Epithelial cell of prostate (primary cell): ENCODE measurements at regions not wholly inside any gene's neighbourhood (a gene's known extent, or its start where the extent isn't known, plus 50 kb on each side); places are given as distances from the start of the nearest gene placed in this dataset.
"Not testable (repeated sequence)": the region's sequence is repeated elsewhere in the genome, so short reads cannot be mapped to it uniquely, and the experiment has no call there.

Experiments
- DNase-seq: peaks from one replicate; pipeline ENCODE4 v3.0.0-alpha.2; 2011; ENCODE audit warnings: low read depth, low spot score
- H3K27ac ChIP-seq: fragments of 450-650 bp; 2 replicates; pipeline ENCODE4 v1.5.1; 2017; ENCODE audit warnings: mild to moderate bottlenecking

- not testable (repeated sequence) for H3K27ac ChIP-seq, DNase-seq
Observed at GRCh38 chr7:6937746-6938145, 111.7 kb upstream of the CCZ1B start.

DNA sequence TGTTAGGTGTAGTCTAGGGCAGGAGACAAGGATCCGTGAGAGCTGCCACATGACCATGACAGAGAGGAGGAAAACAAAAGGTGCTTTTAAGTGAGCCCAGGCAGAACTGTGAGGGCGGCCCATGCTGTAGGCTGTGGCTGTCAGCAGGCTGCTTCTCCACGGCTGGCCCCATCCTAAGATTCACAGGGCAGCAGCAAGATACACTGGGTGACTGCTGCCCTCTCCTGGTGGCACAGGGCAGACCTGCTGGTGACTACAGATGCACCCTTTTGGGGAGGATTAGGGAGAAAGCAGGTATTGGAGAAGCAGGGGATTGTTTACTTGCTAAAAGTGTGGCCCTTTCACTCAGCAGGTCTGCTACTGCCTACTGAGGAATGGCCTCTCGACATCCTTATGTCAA, 112.2 kb upstream of the CCZ1B start:
- not testable (repeated sequence) for DNase-seq, H3K27ac ChIP-seq

- DNase-seq, H3K27ac ChIP-seq: not testable (repeated sequence)
Observed at GRCh38 chr7:6939126-6939525, 113.1 kb upstream of the CCZ1B start.

- not testable (repeated sequence) for H3K27ac ChIP-seq, DNase-seq
Observed at GRCh38 chr7:6939896-6940295, 113.8 kb upstream of the CCZ1B start.

- H3K27ac ChIP-seq, DNase-seq: not testable (repeated sequence)
Observed at GRCh38 chr7:6946873-6947272, 120.8 kb upstream of the CCZ1B start.

DNA sequence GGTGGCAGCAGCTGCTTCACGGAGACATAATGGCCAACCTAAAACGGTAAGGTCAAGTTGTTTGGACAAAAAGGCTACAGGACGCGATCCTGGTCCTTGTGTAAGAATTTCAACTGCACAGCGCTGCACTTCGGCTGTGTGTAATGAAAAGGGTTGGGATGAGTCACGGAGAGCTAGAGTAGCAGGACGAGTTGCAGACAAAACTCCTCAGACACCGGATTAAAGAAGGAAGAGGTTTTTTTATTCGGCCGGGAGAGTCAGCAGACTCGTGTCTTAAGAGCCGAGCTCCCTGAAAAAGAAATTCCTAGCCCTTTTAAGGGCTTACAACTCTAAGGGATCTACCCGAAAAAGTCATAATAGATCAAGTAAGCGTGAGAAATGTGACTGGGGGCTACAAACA, 124.2 kb upstream of the CCZ1B start:
- H3K27ac ChIP-seq, DNase-seq: not testable (repeated sequence)

- not testable (repeated sequence) for H3K27ac ChIP-seq, DNase-seq
Observed at GRCh38 chr7:6951553-6951952, 125.5 kb upstream of the CCZ1B start.

GRCh38 chr7:6953138-6953797, 127.2 kb upstream of the CCZ1B start:
- not testable (repeated sequence) for H3K27ac ChIP-seq, DNase-seq

- DNase-seq = peak; percentile 52
- not testable (repeated sequence) for H3K27ac ChIP-seq
Observed at GRCh38 chr7:6953798-6954181, 127.7 kb upstream of the CCZ1B start.

DNA sequence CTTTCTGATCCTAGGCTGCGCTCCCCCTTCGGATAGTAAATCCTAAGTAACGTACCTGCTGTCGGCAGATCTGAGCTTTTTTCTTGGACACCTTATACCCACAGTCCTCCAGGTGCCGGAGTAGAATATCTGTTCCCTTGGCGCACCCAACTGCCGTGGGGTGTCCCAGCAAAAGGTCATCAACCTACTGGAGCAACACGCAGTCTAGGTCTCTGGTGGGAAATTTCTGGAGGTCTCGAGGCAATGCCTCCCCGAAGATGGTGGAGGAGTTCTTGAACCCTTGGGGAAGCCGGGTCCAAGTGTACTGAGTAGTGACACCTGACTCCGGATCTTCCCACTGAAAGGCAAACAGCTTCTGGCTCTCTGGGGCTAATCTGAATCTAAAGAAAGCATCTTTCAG, 129.3 kb upstream of the CCZ1B start:
- DNase-seq, H3K27ac ChIP-seq: not testable (repeated sequence)

- not testable (repeated sequence) for DNase-seq, H3K27ac ChIP-seq
Observed at GRCh38 chr7:6955990-6956566, 130.0 kb upstream of the CCZ1B start.

- not testable (repeated sequence) for DNase-seq, H3K27ac ChIP-seq
Observed at GRCh38 chr7:6958371-6958770, 132.3 kb upstream of the CCZ1B start.

GRCh38 chr7:6959942-6960341, 133.9 kb upstream of the CCZ1B start:
- not testable (repeated sequence) for H3K27ac ChIP-seq, DNase-seq

- DNase-seq, H3K27ac ChIP-seq: not testable (repeated sequence)
Observed at GRCh38 chr7:6962871-6963270, 136.8 kb upstream of the CCZ1B start.

- H3K27ac ChIP-seq, DNase-seq: not testable (repeated sequence)
Observed at GRCh38 chr7:6965051-6965450, 139.0 kb upstream of the CCZ1B start.

GRCh38 chr7:6970180-6970579, 144.1 kb upstream of the CCZ1B start:
- not testable (repeated sequence) for DNase-seq, H3K27ac ChIP-seq

GRCh38 chr7:6974876-6975275, 148.8 kb upstream of the CCZ1B start:
- DNase-seq, H3K27ac ChIP-seq: not testable (repeated sequence)

- not testable (repeated sequence) for DNase-seq, H3K27ac ChIP-seq
Observed at GRCh38 chr7:6975346-6975745, 149.3 kb upstream of the CCZ1B start.

GRCh38 chr7:6977368-6977767, 151.3 kb upstream of the CCZ1B start:
- not testable (repeated sequence) for H3K27ac ChIP-seq, DNase-seq

GRCh38 chr7:6978326-6978725, 152.3 kb upstream of the CCZ1B start:
- not testable (repeated sequence) for DNase-seq

DNA sequence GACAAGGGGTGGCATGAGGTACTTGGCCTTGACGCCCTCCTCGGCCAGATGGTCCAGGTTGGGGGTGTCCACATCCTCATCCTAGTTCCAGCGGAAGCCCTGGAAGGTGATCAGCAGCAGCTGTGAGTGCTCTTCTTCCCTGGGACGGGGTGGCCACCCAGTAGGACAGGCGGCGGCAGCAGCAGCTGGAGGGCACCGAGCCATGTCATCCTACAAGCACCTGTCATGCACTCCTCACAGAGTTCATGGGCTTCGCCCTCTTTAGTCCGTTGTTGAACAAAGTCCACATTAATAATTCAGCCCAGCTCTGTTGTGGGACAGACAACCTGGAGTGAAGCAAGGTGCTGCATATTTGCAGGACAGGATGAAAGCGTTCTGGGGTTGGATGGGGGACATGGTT, 153.4 kb upstream of the CCZ1B start:
- not testable (repeated sequence) for H3K27ac ChIP-seq, DNase-seq

More at GRCh38 chr7:6978326-6978725, 152.3 kb upstream of the CCZ1B start:
- not testable (repeated sequence) for H3K27ac ChIP-seq

- H3K27ac ChIP-seq, DNase-seq: not testable (repeated sequence)
Observed at GRCh38 chr7:6982375-6982774, 156.3 kb upstream of the CCZ1B start.
